Stimulated activated CD8-positive, alpha-beta memory T cell treated with anti-CD3 and anti-CD28 coated beads, Interleukin-15, amount 100 ng/mL, for 48 hours (primary cell): ENCODE measurements at regions not wholly inside any gene's neighbourhood (a gene's known extent, or its start where the extent isn't known, plus 50 kb on each side); places are given as distances from the start of the nearest gene placed in this dataset.
"Not testable (repeated sequence)": the region's sequence is repeated elsewhere in the genome, so short reads cannot be mapped to it uniquely, and the experiment has no call there.

ENCODE experiments used
- DNase-seq, 2 donors: peaks; one replicate each; pipeline ENCODE4 v3.0.0-alpha.2; 2020; ENCODE audit warnings: low read depth in 2 of 2

DNA sequence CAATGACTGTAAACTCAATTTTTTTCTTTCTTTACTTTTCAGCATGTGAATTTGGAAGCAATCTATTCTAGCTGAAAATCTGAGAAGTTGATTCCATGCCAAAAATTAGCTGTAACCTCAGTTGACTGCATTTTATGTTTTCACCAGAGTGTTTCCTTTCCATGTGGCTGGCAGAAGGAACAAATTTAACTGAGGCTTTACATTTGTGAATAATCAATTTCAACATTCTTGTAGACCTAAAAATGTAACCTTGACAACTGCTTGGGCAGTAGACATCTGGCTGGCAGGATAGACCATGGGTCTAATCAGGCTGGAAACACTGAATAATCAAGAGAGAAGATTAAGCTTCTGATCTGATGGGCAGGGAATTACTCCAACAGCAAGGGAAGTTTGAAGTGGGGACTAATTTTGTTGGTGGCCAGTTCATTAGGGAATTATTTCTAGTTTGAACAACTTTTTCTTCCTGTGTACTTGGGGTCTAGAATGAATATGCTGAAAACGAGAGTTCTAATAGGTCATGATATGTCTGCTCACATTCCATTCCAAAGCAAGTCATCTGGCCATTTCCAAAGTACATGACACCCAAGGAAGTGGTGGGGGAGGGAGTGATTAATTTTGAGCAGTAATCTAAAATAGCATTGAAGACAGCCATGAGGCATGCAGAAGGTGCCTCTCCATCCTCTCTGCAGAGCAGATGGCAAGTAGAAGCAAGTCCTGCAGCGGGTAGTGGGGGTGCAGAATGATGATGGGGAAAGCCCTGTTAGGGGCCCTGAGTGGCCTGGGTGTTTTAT is 68.2 kb downstream of the ATP23 start:
- no peak for DNase-seq

- no peak for DNase-seq
Measured at GRCh38 chr12:58011676-58012075, 70.3 kb downstream of the ATP23 start.

DNA sequence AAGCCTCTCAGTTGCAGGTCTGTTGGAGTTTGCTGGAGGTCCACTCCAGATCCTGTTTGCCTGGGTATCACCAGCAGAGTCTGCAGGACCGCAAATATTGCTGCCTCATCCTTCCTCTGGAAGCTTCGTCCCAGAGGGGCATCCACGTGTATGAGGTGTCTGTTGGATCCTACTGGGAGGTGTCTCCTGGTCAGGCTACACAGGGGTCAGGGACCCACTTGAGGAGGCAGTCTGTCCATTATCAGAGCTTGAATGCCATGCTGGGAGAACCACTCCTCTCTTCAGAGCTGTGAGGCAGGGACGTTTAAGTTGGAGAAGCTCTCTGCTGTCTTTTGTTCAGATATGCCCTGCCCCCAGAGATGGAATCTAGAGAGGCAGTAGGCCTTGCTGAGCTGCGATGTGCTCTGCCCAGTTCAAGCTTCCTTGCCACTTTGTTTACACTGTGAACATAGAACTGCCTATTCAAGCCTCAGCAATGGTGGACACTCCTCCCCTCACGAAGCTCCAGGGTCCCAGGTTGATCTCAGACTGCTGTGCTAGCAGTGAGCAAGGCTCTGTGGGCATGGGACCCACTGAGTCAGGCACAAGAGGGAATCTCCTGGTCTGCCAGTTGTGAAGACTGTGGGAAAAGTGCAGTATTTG is 81.1 kb downstream of the ATP23 start:
- DNase-seq: not testable (repeated sequence)

- DNase-seq: no peak
Measured at GRCh38 chr12:58025431-58025830, 84.1 kb downstream of the ATP23 start.

DNA sequence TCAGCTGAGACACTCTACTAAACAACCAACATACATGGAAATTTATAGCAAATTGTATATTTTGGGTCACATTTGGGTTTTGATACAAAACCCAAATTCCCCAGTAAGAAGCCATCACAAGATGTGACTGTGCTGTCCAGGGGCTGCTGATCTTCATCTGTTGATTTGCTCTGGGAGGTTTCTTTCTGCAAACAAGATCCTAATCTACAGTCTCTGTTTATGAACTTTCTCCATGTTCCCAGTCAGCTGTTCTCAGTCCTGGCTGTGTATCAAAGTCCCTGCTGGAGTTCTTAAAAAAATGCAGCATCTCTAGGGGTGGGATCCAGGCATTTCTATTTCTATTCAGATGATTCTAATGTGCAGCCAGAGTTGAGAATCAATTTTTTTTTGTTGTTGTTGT is 85.1 kb downstream of the ATP23 start:
- no peak for DNase-seq

- DNase-seq: no peak
Measured at GRCh38 chr12:58026897-58027891, 85.8 kb downstream of the ATP23 start.

- no peak for DNase-seq
Measured at GRCh38 chr12:58028294-58028693, 86.9 kb downstream of the ATP23 start.

DNA sequence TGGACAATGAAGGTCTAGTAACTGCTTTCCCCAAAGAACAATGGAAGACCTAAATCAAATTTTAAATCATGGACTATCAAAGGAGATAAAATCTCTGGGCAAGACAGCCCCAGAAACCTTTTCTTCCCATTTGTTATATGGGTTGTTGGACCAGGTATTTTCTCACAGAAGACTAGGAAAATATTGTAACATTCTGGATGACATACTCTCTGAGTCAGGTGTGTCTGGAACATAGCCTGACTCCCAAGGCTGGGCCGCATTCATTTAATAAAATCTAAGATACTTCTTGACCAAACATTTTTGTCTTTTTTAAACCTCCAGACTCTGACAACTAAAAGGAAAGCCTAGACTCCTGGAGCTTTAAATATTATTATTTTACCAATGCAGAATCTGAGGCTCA is 87.9 kb downstream of the ATP23 start:
- no peak for DNase-seq

DNA sequence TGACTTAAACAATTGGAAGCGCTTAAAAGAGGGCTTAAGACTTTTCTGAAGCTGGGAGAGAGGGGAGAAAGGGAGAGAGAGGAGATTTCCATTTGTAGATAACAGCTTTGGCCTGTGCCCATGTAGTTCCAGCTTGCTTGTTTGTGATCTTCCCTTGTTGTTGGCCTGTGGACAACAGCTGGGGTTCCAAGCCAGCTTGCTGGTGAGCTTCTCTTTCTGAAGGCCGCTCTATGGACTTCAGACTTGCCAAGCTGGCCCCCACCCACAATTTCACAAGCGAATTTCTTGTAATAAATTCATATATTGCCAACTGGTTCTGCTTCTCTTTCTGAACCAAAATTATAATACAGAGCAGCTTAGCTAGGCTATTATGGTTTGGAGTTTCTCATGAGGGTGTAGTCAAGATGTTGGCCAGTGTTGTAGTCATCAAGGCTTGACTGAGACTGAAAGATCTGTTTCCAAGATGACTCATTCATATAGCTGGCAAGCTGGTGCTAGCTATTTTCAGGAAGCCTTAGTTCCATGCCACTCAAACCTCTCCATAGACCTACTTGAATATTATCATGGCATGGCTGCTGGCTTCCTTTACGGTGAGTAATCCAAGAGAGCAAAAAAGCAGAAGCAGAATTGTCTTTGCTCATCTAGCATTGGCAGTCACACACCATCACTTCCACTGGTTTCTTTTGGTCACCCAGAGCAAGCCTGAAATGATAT is 89.4 kb downstream of the ATP23 start:
- DNase-seq: no peak

- no peak for DNase-seq
Measured at GRCh38 chr12:58032156-58032555, 90.8 kb downstream of the ATP23 start.

DNA sequence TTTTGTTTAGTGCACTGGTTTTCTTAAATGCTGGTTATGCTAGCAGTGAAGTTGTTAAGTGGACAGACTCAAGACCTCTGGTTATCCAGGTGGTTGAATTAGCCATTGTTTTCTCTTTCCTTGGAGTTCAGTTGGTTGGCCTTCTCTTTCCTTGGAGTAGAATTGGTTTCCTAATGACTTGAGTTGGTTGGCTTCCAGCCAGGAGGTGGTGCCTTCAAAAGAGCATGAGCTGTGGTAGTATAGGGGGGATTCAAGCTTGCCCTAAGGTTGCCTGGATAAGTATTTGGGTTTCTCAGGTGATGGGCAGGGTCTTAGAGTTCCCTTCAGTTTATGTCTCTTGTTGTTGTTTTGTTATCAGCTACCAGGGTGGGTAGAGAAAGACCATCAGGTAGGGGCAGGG is 92.5 kb downstream of the ATP23 start:
- no peak for DNase-seq

- no peak for DNase-seq
Measured at GRCh38 chr12:58034311-58034710, 92.9 kb downstream of the ATP23 start.

GRCh38 chr12:58034712-58035111 is 93.3 kb downstream of the ATP23 start:
- DNase-seq: no peak

DNA sequence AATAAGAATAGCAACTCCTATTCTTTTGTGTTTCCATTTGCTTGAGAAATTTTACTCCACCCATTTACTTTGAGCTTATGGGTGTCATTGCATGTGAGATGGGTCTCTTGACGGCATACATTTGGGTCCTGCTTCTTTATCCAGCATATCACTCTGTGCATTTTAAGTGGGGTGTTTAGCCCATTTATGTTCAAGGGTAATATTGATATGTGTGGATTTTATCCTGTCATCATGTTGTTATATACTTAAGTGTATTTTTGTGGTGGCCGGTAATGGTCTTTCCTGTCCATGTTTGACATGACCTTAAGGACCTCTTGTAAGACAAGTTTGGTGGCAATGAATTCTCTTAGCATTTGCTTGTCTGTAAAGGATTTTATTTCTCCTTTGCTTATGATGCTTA is 100.1 kb downstream of the ATP23 start:
- DNase-seq: no peak

- no peak for DNase-seq
Measured at GRCh38 chr12:58044966-58045365, 103.6 kb downstream of the ATP23 start.

GRCh38 chr12:58046271-58046670 is 104.9 kb downstream of the ATP23 start:
- no peak for DNase-seq

GRCh38 chr12:58051378-58051777 is 110.0 kb downstream of the ATP23 start:
- no peak for DNase-seq

DNA sequence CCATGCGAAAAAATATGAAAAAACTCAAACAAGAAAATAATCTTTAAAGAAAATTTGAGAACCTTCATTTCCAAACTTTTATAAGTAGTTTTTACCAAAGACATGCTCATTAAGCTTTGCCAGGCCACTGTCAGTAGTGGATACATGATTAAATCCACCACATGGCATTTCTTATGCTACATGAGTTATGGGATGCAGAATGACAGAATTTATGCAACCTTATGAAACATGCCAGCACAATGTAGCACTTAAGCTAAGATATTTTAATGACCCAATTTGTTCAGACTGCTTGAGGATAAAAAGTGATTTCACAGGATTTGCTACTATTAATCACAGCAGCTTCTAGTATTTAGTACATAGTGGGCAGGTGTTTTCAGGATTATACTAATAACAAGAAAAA is 123.3 kb downstream of the ATP23 start:
- DNase-seq: no peak

DNA sequence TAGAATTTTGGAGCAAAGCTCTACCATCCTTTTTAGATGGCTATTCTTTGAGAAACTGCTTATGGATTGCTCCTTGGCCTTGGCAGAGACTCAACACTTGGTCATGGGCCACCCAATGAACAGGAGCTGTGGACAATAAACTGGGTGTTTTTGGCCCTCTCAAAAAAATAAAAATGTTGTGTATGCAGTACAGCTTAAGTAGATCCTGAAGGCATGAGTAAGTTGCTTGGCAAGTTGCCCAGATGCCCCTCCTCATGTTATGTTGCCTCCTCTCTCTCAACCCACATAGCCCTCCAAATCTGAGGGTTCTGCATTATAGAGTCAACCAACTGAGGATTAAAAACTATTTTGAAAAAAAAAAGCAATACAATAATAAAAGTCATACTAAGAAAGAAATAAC is 124.9 kb downstream of the ATP23 start:
- no peak for DNase-seq

DNA sequence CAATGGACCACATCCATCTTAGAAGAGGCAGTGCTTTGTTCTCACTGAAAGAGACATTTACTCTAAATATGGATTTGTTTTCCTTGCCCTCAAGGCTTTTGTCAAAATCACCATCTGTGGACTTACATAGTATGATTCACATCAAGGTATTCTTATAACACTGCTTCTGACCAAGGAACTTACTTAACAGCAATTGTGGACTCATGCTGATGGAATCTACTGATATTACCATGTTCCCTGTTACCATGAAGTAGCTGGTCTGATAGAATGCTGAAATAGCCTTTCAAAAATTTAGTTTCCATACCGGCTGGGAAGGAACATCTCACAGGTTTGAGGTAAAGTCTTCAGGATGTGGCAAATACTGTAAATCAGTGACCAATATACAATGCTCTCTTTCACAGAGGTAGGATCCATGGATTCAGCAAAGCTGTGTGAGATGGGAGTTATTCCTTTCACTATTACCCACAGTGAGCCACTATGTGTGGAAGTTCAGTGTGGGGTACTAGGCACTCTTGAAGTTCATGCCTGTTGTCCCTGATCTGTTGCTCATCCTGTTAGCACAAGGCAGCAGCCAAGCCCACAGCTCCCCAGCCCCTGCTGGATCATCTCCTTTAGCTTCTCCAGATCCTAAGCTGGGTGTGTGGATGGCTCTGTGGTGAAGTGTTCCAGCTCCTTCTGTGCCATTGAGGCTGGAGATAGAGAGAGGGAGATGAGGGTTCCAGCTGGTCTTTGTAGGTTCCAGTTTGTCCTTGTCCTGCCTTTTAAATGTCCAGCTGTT is 126.4 kb downstream of the ATP23 start:
- no peak for DNase-seq

DNA sequence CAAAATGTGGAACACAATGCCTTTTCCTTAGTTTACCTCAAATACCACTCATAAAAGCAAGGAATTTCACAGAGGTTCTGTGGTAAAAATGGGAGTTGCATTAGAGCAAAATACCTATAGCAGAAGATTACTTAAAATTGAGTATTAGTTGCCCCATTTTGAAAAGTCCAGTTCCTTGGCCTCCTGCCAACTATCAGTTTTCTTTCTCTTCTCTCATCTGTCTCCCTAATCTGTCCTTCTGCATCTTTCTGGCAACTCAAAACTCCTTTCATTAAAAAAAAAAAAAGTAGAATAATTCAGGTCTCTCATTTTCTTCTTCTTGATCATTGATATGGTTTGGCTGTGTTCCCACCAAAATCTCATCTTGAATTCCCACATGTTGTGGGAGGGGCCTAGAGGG is 127.3 kb downstream of the ATP23 start:
- DNase-seq: no peak
